ENCODE measurements at regions not wholly inside any gene's neighbourhood (a gene's known extent, or its start where the extent isn't known, plus 50 kb on each side); places are given as distances from the start of the nearest gene placed in this dataset.
"Not testable (repeated sequence)": the region's sequence is repeated elsewhere in the genome, so short reads cannot be mapped to it uniquely, and the experiment has no call there.

DNA sequence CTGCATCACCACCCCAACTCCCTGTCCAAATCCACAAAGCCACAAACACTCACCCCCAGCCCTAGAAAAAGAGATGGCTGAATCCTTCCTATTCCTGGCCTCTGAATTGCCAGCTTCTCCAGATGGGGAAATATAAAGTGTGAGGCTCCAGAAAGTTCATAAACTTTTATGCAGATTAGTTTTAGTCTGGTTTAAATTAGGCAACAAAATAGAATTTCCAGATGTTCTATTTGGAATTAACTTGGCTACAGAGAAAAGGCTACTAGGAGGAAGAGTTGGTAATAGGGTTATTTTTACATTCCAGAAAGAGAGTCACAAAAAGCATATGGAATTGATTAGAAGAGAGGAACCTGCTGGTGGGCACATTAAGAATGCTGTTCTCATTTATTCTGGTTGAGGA lies 56.0 kb downstream of the EN1 start:
- no peak for FAIRE-seq

DNA sequence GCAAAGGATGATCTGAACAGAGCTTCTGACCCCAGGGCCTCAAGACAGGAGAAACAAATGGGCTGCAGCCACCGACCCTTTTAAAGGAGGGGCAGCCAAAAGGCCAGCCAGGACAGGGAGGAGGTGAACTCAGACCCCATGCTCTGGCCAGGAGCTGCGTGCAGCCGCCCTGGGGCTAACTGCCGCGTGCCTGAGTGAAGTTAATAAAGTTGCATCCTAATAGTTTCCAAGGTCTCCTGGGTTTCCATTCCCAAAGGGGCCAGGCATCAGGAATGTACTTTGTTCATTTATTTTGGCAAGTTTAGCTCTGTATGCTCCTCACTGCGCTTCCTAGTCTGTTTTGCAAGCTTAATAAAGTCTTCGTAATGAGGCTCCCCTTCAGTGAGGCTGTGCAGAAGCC lies 60.7 kb downstream of the EN1 start:
- FAIRE-seq = no peak

DNA sequence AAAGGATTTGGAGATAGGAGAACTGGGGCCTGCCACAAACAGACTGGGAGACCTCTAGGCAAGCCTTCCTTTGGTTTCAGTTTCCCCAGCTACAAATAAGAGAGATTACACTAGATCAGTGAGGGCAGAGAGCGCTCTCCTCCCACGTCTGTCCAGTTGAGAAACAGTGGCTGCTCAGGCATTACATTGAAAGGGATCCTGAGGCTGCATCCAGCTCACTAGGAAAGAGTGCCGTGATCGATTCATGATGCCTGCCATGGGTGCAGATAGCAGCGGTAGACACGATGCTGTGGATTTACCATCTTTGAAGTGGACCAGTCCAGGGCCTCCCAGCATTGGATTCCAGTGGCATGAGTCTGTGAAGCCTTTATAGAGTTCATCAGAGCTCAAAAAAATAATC lies 62.6 kb downstream of the EN1 start:
- FAIRE-seq = no peak

DNA sequence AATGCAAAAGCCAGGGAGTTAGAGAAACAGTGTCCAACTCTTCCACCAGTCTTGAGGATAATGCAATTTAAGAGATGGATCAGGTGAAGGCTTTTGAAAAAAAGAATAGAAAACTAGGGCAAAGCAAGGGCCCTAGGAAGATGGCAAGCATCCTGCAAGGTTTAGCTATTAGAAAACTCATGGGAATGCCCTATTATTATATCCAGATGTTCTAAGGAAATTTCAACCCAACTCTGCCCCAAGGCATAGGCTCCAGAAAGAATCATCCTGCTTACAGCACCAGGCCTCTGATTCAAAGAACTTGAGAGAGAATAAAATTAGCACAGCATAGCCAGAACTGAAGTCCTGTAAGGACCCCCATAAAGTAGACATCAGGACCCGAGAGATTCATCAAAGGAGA lies 68.1 kb downstream of the EN1 start:
- no peak for FAIRE-seq

DNA sequence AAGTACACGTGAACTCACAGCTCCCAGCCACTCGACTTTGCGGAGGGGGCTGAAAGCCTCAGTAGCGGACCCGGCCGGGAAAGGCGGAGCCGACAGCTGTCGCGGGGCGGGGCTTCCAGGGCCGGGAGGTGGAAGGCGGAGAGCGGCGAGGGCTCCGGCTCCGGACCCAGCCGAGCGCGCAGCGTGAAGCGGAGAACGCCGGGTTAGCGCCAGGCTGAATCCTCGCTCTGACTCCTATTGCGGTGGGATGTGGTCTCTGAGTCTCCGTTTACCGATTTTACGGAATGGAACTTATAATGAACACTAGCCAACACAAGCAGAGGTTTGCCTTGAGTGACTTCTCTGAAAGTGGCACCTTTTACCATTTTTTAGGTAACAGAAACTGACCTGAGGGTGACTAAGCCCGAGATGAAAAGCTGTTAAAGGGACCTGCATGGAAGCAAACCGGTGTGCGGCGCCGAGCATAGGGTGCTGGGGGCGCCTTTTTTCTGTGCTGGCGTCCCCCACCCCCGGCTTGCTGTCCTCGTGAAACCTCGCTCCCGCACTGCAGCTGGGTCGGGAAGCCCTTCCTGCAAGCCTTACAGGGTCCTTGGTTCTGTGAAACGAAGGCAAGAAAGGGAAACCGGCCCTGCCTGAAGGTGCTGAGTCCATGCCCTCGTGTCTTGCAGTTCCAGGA lies 72.9 kb downstream of the EN1 start:
- no peak for FAIRE-seq

DNA sequence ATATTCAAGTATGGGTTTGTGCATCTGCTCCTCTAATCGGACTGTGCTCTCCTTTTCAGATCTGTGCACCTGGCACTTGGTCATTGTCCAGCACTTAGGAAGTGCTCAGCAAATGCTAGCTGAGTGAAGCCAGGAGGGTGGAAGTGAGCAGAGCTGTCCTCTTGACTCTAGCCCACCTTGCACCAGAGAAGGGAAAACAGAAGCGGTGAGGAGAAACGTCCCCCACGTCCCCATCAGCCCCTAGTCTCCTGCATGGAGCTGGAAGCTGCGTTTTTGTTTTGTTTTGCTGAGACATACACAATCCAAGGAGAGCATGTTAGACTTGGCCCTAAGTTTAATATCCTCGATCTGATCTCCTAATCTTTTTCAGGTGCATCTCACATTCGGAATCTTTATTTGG lies 73.6 kb downstream of the EN1 start:
- no peak for FAIRE-seq

DNA sequence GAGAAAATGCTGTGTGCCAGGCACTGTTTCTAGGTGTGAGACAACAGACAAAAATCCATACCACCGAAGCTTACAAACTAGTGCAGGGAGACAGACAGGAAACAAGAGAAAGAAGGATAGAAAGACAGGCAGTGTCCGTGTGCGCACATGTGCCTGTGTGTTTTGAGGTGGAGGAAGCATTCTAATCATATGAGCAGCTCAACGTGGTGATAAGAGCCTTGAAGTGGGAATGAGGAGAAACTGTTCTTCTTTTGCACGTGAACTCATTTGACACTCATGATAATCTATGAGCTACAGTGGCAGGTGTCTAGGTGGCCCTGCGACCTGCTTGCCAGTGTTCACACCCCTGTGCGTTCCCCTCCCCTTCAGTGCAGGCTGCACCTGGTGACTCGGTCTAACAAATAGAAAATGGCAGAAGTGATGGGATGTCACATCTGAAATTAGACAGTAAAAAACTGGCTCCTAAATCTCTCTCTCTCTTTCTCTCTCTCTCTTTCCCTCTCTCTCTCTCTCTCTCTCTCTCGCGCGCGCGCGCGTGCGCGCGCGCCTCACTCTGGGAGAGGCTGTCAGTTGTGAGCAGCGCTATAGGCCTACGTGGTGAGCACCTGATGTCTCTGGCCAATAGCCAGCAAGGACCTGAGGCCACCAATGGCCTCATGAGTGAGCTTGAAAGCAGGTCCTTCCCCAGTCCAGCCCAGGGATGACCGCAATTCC lies 74.8 kb downstream of the EN1 start:
- FAIRE-seq = no peak

DNA sequence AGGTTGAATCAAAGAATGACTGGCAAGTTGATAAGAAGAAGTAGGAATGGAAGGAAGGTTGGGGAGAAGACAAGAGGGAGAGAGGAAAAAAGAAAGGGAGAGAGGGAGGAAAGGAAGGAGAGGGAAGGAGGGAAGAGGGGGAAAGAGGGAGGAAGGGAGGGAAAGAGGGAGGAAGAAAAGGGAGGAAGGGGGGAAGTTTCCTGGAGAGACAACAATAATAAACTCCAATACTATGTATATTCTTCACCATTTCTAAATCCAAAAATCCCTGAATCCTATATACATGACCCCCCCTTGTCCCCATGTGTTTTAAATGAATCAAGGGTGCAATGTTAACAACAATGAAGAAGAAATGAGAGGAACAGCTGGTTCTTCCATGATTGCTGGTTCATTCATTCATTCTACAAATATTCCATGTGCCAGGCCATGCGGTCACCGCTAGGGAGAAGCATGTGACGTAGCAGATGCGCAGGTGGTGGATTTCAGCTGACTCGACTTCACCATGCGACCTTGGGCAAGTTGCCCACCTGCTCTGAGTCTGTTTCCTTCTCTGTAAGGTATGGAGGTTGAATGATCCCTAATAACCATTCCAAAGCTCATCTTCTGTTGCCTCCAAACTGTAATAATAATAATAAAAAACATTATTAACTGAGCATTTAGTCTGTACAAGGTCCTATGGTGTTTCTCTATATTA lies 77.6 kb downstream of the EN1 start:
- FAIRE-seq = no peak

DNA sequence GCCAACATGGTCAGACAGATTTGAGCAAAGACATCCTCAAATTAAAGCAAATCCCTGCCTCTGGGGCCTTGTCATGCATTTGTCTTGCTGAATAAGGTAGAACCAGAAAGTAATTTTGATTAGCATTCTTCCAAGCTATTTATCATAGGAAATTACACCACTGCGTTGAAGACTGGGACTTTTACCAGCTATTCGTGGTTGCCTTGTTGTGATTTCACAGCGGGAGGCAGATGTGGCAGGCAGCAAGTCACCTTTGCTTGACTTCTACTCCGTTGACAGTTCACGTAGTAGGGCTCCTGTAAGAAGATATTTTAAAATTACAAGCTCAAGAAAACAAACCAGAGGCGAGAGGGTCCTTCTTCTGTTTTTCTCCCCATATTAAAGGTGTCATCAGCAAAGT lies 80.6 kb downstream of the EN1 start:
- FAIRE-seq = no peak

DNA sequence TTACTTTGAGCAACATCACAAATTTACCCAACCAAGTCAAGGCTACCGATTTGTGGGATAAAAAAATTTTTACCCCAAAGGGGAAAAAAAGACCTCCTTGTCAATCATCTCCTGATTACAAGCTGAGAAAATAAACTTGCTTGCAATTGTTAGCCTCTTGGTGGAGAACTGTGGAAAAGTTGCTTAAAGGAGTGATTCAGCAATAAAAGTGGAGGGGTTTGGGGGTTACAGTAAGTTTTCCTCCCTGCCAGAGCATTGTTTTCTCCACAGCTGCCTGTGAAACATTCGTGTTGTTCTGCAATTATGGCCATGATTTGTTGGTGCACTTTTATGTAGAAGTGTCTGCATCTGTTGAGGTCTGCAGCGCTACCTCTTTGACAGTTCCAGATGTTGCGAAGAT lies 82.6 kb downstream of the EN1 start:
- FAIRE-seq = no peak

DNA sequence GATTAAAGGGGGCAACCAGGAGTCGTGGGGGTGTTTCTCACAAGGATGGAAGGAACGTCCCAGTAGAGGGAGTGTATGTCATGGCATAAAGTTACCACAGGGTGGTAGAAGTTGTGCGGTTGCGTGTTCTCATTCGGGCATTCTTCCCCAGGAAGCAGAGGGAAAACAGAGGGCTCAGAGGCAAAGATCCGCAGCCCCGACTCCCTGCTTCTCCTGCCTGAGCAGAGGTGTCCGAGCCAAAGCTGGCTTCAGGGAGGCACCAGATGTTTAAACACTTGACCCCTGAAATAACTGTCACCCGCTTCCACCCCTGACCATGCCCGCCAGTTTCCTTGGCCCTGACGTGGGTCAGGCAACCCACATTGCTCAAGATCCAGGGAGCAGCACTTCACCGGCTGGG lies 83.7 kb downstream of the EN1 start:
- FAIRE-seq = no peak

DNA sequence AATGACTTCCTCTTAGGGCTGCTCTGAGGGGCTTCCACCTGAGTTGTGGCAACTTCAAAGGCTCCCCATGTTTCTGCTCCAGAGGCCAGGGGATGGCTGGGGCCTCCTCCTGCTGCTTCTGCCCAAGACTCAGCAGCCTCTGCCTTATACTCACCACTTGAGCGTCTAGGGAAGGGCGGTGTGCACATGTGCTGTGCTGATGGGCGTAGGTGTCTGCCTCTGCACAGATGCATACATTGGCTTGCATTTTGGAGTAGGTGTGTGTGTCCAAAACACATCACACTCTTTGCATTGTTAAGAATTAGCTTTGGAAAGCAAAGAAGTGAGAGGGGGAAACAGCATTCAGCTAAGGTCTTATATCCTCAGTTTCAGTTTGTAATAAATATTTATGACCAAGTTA lies 85.2 kb downstream of the EN1 start:
- FAIRE-seq = no peak

DNA sequence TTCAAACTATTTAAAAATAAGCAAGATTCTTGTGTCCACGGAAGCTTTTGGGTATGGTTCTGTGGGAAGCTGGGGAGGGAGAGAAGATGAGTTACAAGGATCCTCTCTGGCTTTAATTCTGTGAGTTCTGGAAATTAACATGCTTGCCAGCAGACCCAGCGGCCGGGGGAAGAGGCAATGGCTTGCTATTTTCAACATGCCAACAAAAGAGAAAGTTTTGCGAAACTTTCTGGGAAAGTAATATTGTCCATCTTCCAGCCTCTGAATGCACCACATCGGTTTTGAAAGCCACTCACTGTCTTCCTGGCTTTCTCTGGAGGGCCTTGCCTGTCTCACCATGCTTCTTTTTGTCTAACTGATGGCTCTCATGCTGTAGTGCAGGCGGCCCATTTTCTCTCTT lies 85.7 kb downstream of the EN1 start:
- no peak for FAIRE-seq

DNA sequence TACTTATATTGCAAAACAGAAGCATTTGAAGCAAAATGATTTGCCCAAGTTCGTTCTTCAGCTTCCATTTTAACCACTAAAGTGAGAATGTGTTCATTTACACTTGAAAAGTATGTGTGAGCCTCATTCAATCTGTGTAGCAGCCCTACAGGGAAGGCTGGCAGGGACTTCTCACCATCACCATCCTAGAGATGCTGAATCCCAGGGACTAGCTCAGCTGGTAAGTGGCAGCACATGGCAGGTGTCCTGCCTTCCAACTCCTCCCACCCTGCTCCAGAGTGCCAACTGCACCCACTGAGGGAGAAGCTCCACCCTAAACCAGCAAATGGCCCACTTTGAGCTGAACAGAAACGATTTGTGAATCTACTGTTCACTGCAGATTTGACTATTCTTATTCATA lies 91.5 kb downstream of the EN1 start:
- no peak for FAIRE-seq

DNA sequence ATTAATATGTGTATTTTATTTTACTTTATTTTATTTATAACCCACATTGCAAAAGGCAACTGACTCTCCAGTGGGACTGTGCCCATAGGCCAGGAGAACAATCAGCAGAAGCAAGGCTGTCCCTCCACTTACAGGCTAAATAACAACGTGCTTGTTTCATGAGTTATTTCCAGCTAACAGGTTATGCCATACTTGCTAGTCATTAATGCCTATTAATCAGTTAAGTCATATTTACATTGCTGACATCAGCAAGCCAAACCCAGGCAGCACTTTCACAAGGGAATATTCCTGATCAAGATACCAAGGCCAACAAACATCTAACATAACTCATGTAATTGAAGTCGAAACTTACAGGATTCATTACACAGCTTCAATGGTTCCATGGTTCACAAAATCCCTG lies 92.1 kb downstream of the EN1 start:
- no peak for FAIRE-seq

DNA sequence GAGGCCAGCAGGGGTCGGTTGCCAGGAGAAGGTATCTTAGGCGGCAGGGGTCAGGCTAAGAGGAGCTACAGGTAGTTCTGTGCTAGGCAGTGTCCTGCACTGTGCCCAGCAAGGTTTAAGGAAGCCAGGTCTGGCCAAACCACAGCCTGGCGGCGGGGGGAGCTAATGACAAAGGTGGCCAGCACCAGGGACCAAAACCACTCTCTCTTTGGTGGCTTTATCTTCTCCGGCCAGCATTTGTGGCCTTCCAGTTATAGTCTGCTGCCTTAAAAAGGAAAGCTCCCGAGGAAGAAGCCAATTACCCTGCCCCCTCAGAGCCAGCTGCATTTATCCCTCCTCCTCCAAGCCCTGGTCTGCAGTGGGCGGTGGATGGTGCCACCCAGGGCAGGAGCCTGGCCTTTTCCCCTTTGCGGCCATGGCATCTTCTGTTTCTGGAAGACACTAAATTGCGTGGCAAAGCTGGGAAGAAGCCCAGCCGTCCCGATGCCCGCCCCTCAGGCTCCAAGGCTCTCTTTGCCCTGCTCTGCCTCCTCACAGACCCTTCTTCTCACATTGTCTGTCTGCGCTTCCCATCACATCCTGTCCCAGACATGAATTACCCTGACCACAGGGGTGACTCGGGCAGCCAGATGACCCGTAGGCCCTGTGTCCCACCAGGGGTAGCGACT lies 94.6 kb downstream of the EN1 start:
- no peak for FAIRE-seq

DNA sequence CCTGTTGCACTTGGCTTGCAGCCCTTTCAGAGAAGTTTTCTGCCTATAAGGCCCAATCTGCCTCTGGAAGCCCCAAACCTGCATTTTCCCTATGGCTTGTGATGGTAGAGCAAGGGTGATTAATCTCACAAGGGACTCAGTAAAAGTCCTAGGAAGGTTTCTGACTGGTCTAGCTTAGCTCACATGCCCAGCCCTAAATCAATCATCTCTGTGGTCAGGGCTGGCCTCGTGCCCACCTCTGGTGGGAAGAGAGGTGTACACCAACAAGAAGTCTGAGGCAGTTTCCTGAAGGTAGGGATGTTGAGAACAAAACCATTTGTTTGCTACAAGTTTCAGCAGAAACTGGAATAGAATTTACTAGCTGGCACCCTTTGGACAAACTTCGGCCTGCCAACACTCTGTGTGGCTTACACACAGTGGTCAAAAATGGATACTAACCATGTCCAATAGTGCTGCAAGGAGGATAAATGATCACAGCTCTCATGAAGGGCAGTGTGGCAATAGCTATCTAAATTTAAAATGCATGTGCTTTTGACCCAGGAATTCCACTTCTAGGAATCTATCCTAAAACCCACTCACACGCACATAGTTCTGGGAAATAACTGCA lies 96.4 kb downstream of the EN1 start:
- FAIRE-seq = no peak

DNA sequence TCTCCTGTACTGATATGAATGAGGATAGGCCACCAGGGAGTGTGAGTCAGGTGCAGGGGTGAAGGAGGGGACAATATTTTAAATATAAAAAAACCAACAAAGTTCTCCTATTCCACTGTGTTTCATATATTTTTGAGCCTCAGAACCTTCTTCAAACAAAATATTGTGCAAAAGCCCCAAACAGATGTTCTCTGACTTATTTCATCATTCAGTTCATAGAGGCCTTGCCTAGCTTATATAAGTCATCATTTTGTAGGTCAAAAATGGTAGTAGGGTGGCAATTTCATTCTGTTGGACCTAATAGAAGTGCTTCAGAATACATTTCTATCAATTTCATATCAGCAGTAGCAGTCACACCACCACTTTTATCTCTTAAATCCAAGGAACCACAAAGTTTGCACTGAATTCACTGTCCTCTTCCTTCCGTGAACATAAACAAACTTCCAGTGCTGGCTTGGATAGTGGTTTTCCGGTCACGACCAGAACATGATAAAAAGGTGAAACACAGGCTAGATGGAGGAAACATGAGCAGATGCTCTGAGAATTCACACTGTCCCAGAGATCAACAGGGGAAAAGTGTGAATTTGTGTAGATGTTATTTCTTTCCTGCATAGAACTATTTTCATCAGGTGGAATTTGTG lies 99.1 kb downstream of the EN1 start:
- FAIRE-seq = no peak

DNA sequence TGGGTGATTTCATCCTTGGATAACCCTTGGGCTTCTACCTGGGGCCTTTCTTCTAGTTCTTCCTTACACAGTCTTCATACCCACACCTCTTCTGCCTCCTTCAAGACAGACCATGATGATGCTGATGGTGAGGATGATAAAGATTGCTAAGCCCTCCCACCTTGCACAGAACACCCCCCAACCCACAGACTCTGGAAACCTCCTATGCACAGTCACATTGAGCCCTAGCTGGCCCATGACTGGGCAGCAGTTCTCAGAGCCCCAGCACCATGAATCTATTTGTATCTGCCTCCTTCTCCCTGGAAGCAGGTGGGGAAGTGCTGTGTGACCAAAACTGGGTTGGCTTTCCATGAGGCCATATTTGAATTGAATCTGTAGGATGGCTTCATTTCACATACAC lies 99.8 kb downstream of the EN1 start:
- FAIRE-seq = no peak

DNA sequence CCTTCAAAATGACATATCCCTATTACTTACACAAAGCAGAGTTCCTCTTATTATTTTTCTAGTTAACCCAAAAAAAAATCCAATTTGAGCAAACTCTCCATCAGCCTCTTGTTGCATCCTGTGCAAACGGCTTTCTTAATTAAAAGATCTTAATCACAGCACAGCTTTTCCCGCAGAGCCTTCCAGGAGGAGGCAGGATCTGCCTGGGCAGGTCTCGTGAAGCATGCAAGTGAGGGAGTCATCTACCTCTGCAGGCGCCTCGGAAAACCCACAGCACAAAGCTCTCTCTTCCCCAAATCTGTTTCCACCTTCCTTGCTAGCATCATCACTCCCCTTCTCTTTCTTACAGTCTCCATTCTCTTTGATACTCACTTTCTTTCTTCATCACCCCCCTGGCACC lies 100.4 kb downstream of the EN1 start:
- no peak for FAIRE-seq

DNA sequence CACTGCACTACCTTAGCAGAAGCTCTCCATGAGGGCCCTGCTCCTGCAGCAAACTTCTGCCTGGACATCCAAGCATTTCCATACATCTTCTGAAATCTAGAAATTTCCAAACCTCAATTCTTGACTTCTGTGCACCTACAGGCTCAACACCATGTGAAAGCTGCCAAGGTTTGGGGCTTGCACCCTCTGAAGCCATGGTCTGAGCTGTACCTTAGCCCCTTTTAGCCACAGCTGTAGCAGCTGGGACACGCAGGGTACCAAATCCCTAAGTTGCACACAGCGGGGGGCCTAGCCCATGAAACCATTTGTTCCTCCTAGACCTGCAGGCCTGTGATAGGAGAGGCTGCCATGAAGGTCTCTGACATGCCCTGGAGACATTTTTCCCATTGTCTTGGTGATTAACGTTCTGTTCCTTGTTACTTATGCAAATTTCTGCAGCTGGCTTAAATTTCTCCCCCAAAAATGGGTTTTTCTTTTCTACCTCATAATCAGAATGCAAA lies 102.7 kb downstream of the EN1 start:
- FAIRE-seq = not testable (repeated sequence)

DNA sequence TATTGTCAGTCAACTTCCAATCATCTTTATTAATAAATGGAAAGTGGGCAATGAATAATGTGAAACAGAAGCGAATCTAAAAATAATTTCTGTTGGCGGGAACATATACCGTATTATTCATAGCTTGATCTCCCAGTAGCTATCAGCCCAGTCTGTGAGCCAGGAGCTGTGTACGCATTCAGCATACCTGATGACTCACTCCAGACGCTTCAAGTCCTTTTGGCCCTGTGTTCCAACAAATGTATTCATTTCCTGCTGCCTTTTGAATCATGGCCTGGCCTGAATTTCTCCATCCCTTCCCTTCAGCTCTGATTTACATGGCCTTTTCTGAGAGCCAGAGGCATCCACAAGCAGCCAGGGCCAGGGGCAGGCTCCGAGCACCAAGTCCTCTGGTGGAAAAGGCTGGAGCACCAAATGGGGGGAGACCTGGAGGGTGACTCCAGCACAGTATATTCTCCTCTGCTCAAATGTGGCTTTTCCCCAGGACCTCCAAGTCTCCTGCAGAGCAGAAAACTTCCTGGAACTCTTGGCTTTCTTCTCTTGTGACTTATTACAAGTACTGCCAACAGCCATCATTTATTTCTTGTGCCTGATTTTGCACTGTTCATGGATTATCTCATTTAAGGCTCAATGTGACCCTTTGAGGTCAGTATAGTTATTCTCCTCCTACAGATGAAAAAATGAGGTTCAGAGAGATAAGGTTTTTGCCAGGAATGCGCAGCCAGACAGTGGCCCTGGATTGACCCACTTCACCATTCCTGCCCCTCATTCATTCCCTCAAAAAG lies 108.7 kb downstream of the EN1 start:
- FAIRE-seq = no peak

All from islet of Langerhans (tissue), 1 donor.